ENCODE measurements at regions not wholly inside any gene's neighbourhood (a gene's known extent, or its start where the extent isn't known, plus 50 kb on each side); places are given as distances from the start of the nearest gene placed in this dataset.
A peak's percentile ranks its signal among the peaks of the same experiment; 100 is the strongest.
"Not testable (repeated sequence)": the region's sequence is repeated elsewhere in the genome, so short reads cannot be mapped to it uniquely, and the experiment has no call there.

GRCh38 chr1:221271701-221272100, 392.5 kb downstream of the HLX start:
- H3K9me3 ChIP-seq (ENCODE audit: control insufficient read depth, insufficient read depth, low read length), result no peaks in the 10 kb centered on the region
- H3K27me3 ChIP-seq (ENCODE audit: control insufficient read depth, insufficient read depth, low read length), result no peaks in the 10 kb centered on the region
- H3K27ac ChIP-seq (ENCODE audit: low read depth, low read length), result no peak overlapping the region
- no peak for DNase-seq (ENCODE audit: low read depth in 4 of 6, low spot score in 6 of 6)
- no peak overlapping the region for H3K4me3 ChIP-seq (ENCODE audit: low read depth, low read length)
- no peaks in the 10 kb centered on the region for H3K4me1 ChIP-seq (ENCODE audit: control insufficient read depth, insufficient read depth, low read length)
- no peaks in the 10 kb centered on the region for H3K36me3 ChIP-seq (ENCODE audit: control insufficient read depth, insufficient read depth, low read length)
- WGBS (ENCODE audit: insufficient coverage), result 80% methylated on average over 5 of the region's 5 CpGs

- Histone ChIP-seq H3K36me3 (ENCODE audit: control insufficient read depth, insufficient read depth, low read length) (no peaks in the 10 kb centered on the region), H3K4me3 (ENCODE audit: low read depth, low read length) (no peak overlapping the region), H3K9me3 (ENCODE audit: control insufficient read depth, insufficient read depth, low read length) (no peaks in the 10 kb centered on the region), H3K27me3 (ENCODE audit: control insufficient read depth, insufficient read depth, low read length) (no peaks in the 10 kb centered on the region), H3K27ac (ENCODE audit: low read depth, low read length) (no peak overlapping the region), H3K4me1 (ENCODE audit: control insufficient read depth, insufficient read depth, low read length) (no peaks in the 10 kb centered on the region)
- no peak for DNase-seq (ENCODE audit: low read depth in 4 of 6, low spot score in 6 of 6)
- WGBS (ENCODE audit: insufficient coverage), result 80% methylated on average over 1 of the region's 3 CpGs
Observed at GRCh38 chr1:221272940-221273339, 393.7 kb downstream of the HLX start.

- Histone ChIP-seq H3K4me3 (ENCODE audit: low read depth, low read length) (no peak overlapping the region), H3K27ac (ENCODE audit: low read depth, low read length) (no peak overlapping the region), H3K4me1 (ENCODE audit: control insufficient read depth, insufficient read depth, low read length) (no peaks in the 10 kb centered on the region), H3K36me3 (ENCODE audit: control insufficient read depth, insufficient read depth, low read length) (no peaks in the 10 kb centered on the region), H3K27me3 (ENCODE audit: control insufficient read depth, insufficient read depth, low read length) (no peaks in the 10 kb centered on the region), H3K9me3 (ENCODE audit: control insufficient read depth, insufficient read depth, low read length) (no peaks in the 10 kb centered on the region)
- WGBS (ENCODE audit: insufficient coverage), result 56% methylated on average over 5 of the region's 6 CpGs
- no peak for DNase-seq (ENCODE audit: low read depth in 4 of 6, low spot score in 6 of 6)
Observed at GRCh38 chr1:221274373-221274772, 395.1 kb downstream of the HLX start.

- Histone ChIP-seq H3K4me3 (ENCODE audit: low read depth, low read length) (no peak overlapping the region), H3K36me3 (ENCODE audit: control insufficient read depth, insufficient read depth, low read length) (no peaks in the 10 kb centered on the region), H3K27me3 (ENCODE audit: control insufficient read depth, insufficient read depth, low read length) (no peaks in the 10 kb centered on the region), H3K9me3 (ENCODE audit: control insufficient read depth, insufficient read depth, low read length) (no peaks in the 10 kb centered on the region), H3K4me1 (ENCODE audit: control insufficient read depth, insufficient read depth, low read length) (no peaks in the 10 kb centered on the region), H3K27ac (ENCODE audit: low read depth, low read length) (no peak overlapping the region)
- DNase-seq (ENCODE audit: low read depth in 4 of 6, low spot score in 6 of 6), result no peak
- no CpG with 5 or more reads among the region's 1 CpG for WGBS (ENCODE audit: insufficient coverage)
Observed at GRCh38 chr1:221276896-221277409, 397.7 kb downstream of the HLX start.

- Histone ChIP-seq H3K27me3 (ENCODE audit: control insufficient read depth, insufficient read depth, low read length) (no peaks in the 10 kb centered on the region), H3K4me1 (ENCODE audit: control insufficient read depth, insufficient read depth, low read length) (no peaks in the 10 kb centered on the region), H3K36me3 (ENCODE audit: control insufficient read depth, insufficient read depth, low read length) (no peaks in the 10 kb centered on the region), H3K27ac (ENCODE audit: low read depth, low read length) (no peak overlapping the region), H3K4me3 (ENCODE audit: low read depth, low read length) (no peak overlapping the region), H3K9me3 (ENCODE audit: control insufficient read depth, insufficient read depth, low read length) (no peaks in the 10 kb centered on the region)
- DNase-seq (ENCODE audit: low read depth in 4 of 6, low spot score in 6 of 6), result no peak
Observed at GRCh38 chr1:221279146-221279545, 399.9 kb downstream of the HLX start.

GRCh38 chr1:221283532-221283931, 404.3 kb downstream of the HLX start:
- WGBS (ENCODE audit: insufficient coverage), result no CpG with 5 or more reads among the region's 1 CpG
- H3K36me3 ChIP-seq (ENCODE audit: control insufficient read depth, insufficient read depth, low read length), result no peaks in the 10 kb centered on the region
- H3K27ac ChIP-seq (ENCODE audit: low read depth, low read length), result no peak overlapping the region
- DNase-seq (ENCODE audit: low read depth in 4 of 6, low spot score in 6 of 6), result peak in 1 of 6 donors; percentile 16
- no peaks in the 10 kb centered on the region for H3K27me3 ChIP-seq (ENCODE audit: control insufficient read depth, insufficient read depth, low read length)
- no peaks in the 10 kb centered on the region for H3K4me1 ChIP-seq (ENCODE audit: control insufficient read depth, insufficient read depth, low read length)
- no peaks in the 10 kb centered on the region for H3K9me3 ChIP-seq (ENCODE audit: control insufficient read depth, insufficient read depth, low read length)
- no peak overlapping the region for H3K4me3 ChIP-seq (ENCODE audit: low read depth, low read length)

- no CpG with 5 or more reads among the region's 1 CpG for WGBS (ENCODE audit: insufficient coverage)
- Histone ChIP-seq H3K4me1 (ENCODE audit: control insufficient read depth, insufficient read depth, low read length) (no peaks in the 10 kb centered on the region), H3K27me3 (ENCODE audit: control insufficient read depth, insufficient read depth, low read length) (no peaks in the 10 kb centered on the region), H3K27ac (ENCODE audit: low read depth, low read length) (no peak overlapping the region), H3K4me3 (ENCODE audit: low read depth, low read length) (no peak overlapping the region), H3K9me3 (ENCODE audit: control insufficient read depth, insufficient read depth, low read length) (no peaks in the 10 kb centered on the region), H3K36me3 (ENCODE audit: control insufficient read depth, insufficient read depth, low read length) (no peaks in the 10 kb centered on the region)
- DNase-seq (ENCODE audit: low read depth in 4 of 6, low spot score in 6 of 6), result peak in 4 of 6 donors; percentile 10 to 83 (median 48)
Observed at GRCh38 chr1:221284028-221284427, 404.8 kb downstream of the HLX start.

GRCh38 chr1:221284991-221285390, 405.7 kb downstream of the HLX start:
- H3K4me1 ChIP-seq (ENCODE audit: control insufficient read depth, insufficient read depth, low read length); H3K27ac ChIP-seq (ENCODE audit: low read depth, low read length); H3K9me3 ChIP-seq (ENCODE audit: control insufficient read depth, insufficient read depth, low read length); H3K4me3 ChIP-seq (ENCODE audit: low read depth, low read length); H3K27me3 ChIP-seq (ENCODE audit: control insufficient read depth, insufficient read depth, low read length); H3K36me3 ChIP-seq (ENCODE audit: control insufficient read depth, insufficient read depth, low read length); DNase-seq (ENCODE audit: low read depth in 4 of 6, low spot score in 6 of 6): not testable (repeated sequence)
- 43% methylated on average over 11 of the region's 14 CpGs for WGBS (ENCODE audit: insufficient coverage)

- not testable (repeated sequence) for H3K27me3 ChIP-seq (ENCODE audit: control insufficient read depth, insufficient read depth, low read length); H3K4me1 ChIP-seq (ENCODE audit: control insufficient read depth, insufficient read depth, low read length); H3K9me3 ChIP-seq (ENCODE audit: control insufficient read depth, insufficient read depth, low read length); DNase-seq (ENCODE audit: low read depth in 4 of 6, low spot score in 6 of 6); H3K4me3 ChIP-seq (ENCODE audit: low read depth, low read length); H3K27ac ChIP-seq (ENCODE audit: low read depth, low read length); H3K36me3 ChIP-seq (ENCODE audit: control insufficient read depth, insufficient read depth, low read length)
- WGBS (ENCODE audit: insufficient coverage), result 97% methylated on average over 42 of the region's 45 CpGs
Observed at GRCh38 chr1:221285458-221286210, 406.4 kb downstream of the HLX start.

- DNase-seq (ENCODE audit: low read depth in 4 of 6, low spot score in 6 of 6), result peak in 1 of 6 donors; percentile 26
- no CpG with 5 or more reads among the region's 1 CpG for WGBS (ENCODE audit: insufficient coverage)
- no peaks in the 10 kb centered on the region for H3K36me3 ChIP-seq (ENCODE audit: control insufficient read depth, insufficient read depth, low read length)
- no peaks in the 10 kb centered on the region for H3K9me3 ChIP-seq (ENCODE audit: control insufficient read depth, insufficient read depth, low read length)
- no peaks in the 10 kb centered on the region for H3K4me1 ChIP-seq (ENCODE audit: control insufficient read depth, insufficient read depth, low read length)
- H3K27ac ChIP-seq (ENCODE audit: low read depth, low read length), result no peak overlapping the region
- H3K27me3 ChIP-seq (ENCODE audit: control insufficient read depth, insufficient read depth, low read length), result no peaks in the 10 kb centered on the region
- H3K4me3 ChIP-seq (ENCODE audit: low read depth, low read length), result no peak overlapping the region
Observed at GRCh38 chr1:221286399-221286798, 407.2 kb downstream of the HLX start.
